Esophagus squamous epithelium (tissue), 5 donors: ENCODE measurements at regions not wholly inside any gene's neighbourhood (a gene's known extent, or its start where the extent isn't known, plus 50 kb on each side); places are given as distances from the start of the nearest gene placed in this dataset.
"Not testable (repeated sequence)": the region's sequence is repeated elsewhere in the genome, so short reads cannot be mapped to it uniquely, and the experiment has no call there.

ENCODE experiments used
- DNase-seq: peaks from one replicate; lab custom pipeline; 2025; lab: John Stamatoyannopoulos, UW
- H3K27ac ChIP-seq, 4 donors: fragments of 200-600 bp; sonication (generic); one replicate each; pipeline ENCODE4 v1.5.1; 2016 to 2019; ENCODE audit warnings: mild to moderate bottlenecking in 1 of 4
- H3K27me3 ChIP-seq, 4 donors: fragments of 200-600 bp; sonication (generic); 1 replicate in 3 of 4; 2 replicates in 1 of 4; pipeline versions ENCODE4 v1.5.1 to v1.6.0; 2017 to 2021; ENCODE audit warnings: antibody characterized with exemption in 1 of 4
- H3K36me3 ChIP-seq, 3 donors: fragments of 200-600 bp; sonication (generic); one replicate each; pipeline ENCODE4 v1.5.1; 2016 to 2019
- H3K4me1 ChIP-seq, 3 donors: fragments of 200-600 bp; sonication (generic); one replicate each; pipeline ENCODE4 v1.5.1; 2017 to 2019
- H3K4me3 ChIP-seq, 4 donors: fragments of 200-600 bp; sonication (generic); 1 replicate in 3 of 4; 2 replicates in 1 of 4; pipeline ENCODE4 v1.5.1; 2016 to 2019; ENCODE audit warnings: mild to moderate bottlenecking in 2 of 4, moderate library complexity in 1 of 4
- H3K9me3 ChIP-seq, 3 donors: fragments of 200-600 bp; sonication (generic); one replicate each; pipeline ENCODE4 v1.5.1; 2016 to 2019
- POLR2A ChIP-seq, 4 donors: fragments of 450-650 bp; IDR thresholded peaks; one replicate each; pipeline ENCODE4 v1.6.1; 2017; ENCODE audit warnings: antibody characterized with exemption in 4 of 4, mild to moderate bottlenecking in 4 of 4, moderate library complexity in 3 of 4
- WGBS, 2 donors: methylation state at CpG; one replicate each; pipeline ENCODE4 v1.1.5; 2018; 5-methylcytosine and 5-hydroxymethylcytosine counted together
- intact Hi-C: fragments of 100-400 bp; cut with DNase I; formaldehyde crosslinking; loops from one replicate; pipeline ENCODE4 v1.15.0; 2022
- TF ChIP-seq, protein P1 (sequence below), 6 experiments: fragments of 450-650 bp in 4 of 6; fragments of 200-600 bp in 2 of 6; sonication (generic) in 2 of 6; IDR thresholded peaks; one replicate each; pipeline ENCODE4 v1.5.1; 2016 to 2019; ENCODE audit warnings: antibody characterized with exemption in 6 of 6, mild to moderate bottlenecking in 4 of 6, moderate library complexity in 4 of 6
- donor health status: DM: yes; HTN: yes; CAD: no.

DNA sequence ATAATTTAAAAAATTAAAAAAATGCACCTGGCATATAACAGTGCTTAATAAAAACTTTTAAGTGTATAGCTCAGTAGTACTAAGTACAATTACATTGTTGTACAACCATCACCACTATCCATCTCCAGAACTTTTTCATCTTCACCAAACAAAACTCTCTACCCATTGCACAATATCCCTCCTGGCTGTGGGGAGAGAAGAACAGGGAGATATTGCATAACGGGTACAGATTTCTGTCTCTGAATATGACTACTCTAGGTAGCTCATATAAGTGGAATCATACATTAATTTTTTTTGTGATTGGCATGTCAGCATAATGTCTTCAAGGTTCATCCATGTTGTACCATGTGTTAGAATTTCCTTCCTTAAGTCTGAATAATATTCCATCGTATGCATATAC, 91.0 kb upstream of the PLAAT1 start:
- no peaks in the 10 kb centered on the region for H3K36me3 ChIP-seq
- no peak overlapping the region for H3K4me3 ChIP-seq
- intact Hi-C loops, result no loop called here
- DNase-seq, result no peak
- H3K4me1 ChIP-seq, result no peaks in the 10 kb centered on the region
- H3K27me3 ChIP-seq, result peaks cover 0 to 10% (median 0%) of the 10 kb centered on the region in 4 donors
- TF ChIP-seq, protein P1, sequence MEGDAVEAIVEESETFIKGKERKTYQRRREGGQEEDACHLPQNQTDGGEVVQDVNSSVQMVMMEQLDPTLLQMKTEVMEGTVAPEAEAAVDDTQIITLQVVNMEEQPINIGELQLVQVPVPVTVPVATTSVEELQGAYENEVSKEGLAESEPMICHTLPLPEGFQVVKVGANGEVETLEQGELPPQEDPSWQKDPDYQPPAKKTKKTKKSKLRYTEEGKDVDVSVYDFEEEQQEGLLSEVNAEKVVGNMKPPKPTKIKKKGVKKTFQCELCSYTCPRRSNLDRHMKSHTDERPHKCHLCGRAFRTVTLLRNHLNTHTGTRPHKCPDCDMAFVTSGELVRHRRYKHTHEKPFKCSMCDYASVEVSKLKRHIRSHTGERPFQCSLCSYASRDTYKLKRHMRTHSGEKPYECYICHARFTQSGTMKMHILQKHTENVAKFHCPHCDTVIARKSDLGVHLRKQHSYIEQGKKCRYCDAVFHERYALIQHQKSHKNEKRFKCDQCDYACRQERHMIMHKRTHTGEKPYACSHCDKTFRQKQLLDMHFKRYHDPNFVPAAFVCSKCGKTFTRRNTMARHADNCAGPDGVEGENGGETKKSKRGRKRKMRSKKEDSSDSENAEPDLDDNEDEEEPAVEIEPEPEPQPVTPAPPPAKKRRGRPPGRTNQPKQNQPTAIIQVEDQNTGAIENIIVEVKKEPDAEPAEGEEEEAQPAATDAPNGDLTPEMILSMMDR (IDR thresholded peaks at IDR 0.05), result no peak
- no peaks in the 10 kb centered on the region for H3K9me3 ChIP-seq
- H3K27ac ChIP-seq, result no peak overlapping the region
- WGBS, 2 donors, result 65 to 80% methylated on average over 2 of the region's 2 CpGs

DNA sequence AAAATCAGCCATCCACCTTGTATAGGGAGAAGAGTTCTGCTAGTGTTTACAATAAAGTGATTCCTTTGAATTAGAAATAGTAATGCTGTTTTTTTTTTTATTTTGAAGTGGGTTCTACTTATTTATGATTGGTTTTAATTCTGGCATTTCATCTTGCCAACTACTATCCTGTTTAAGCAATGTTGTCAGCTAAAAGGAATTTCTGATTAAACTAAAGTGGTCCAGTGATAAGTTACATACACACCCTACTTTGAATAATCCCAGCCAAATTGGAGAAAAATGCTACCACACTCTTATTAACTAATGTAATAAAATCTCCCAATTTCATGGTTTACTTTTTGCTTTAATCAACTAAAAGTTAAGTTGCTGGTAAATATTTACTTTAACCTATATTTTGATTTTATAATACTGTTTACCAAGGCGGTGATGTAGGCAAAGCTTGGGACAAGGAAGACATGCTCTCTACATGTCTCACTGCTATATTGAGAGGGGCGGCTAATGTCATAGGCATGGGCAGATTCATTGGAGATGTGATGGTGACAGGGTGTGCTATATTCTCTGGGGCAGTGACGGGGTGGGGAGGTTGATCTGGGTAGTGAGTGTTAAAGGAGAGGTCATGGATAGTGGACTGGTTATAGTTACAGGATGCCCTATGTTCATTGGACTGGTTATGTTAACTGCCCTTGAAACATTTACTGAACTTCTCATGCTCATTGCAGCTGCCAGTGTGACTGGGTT, 85.8 kb upstream of the PLAAT1 start:
- H3K4me3 ChIP-seq, DNase-seq, H3K36me3 ChIP-seq, H3K9me3 ChIP-seq, H3K27me3 ChIP-seq, intact Hi-C loops, H3K4me1 ChIP-seq, H3K27ac ChIP-seq: not testable (repeated sequence)
- WGBS, 2 donors, result 87 to 89% methylated on average over 3 of the region's 3 CpGs

DNA sequence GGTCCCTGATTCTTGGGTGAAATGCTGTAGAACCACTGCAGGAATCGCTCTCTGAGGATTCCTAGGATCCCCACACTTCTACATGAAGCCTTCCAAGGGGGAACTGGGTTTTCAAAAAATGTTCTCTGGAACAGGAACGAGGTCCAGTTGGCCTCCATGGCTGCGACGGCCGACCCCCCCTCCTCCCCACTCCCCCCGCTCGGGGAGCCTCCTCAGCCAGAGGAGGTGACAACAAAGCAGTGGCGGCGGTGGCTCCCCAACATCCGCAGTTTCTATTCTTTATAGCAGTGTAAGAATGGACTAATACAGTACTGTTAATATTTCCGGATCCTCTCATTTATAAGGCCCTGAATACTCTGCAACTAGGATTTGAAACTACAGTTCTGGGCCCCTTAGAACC, 84.0 kb upstream of the PLAAT1 start:
- no peaks in the 10 kb centered on the region for H3K36me3 ChIP-seq

DNA sequence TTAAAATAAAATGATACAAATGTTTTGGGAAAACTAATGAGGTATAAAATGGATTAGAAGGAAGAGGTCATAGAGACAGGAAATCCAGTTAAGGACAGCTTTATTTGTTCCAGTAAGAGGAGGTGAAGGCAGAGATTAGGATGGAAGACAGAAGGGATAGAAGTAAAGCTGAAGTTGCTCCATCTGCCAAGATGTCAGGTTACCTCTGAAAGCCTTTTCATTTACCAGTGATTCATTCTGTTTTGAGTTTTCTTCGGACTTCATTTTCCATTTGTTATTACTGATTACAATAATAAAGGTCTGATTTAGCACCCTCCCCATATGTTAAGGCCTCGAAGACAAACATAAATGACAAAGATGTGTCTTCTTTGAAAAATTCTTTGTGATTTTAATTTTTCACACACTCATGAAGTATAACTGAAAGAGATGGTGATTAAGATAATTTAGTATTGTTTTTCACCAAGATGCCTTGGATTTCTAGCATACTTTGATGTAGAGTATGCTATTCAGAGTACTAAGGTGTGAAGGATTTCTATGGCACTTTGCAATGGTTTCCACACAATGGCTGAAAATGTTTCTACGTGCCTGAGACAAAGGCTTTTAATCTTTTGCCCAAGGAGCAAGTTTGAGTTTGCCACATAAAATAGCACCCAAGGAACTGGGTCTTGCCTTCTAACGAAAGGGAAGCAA, 75.4 kb upstream of the PLAAT1 start:
- no peak overlapping the region for H3K27ac ChIP-seq
- WGBS, 2 donors, result 33 to 51% methylated on average over 4 of the region's 4 CpGs
- H3K27me3 ChIP-seq, result peaks cover 0 to 15% (median 0%) of the 10 kb centered on the region in 4 donors
- TF ChIP-seq, protein P1 (IDR thresholded peaks at IDR 0.05), result no peak
- TF ChIP-seq POLR2A (IDR thresholded peaks at IDR 0.05), result no peak
- H3K36me3 ChIP-seq, result no peaks in the 10 kb centered on the region
- no peak for DNase-seq
- no peaks in the 10 kb centered on the region for H3K4me1 ChIP-seq
- no peaks in the 10 kb centered on the region for H3K9me3 ChIP-seq
- intact Hi-C loops, result no loop called here
- no peak overlapping the region for H3K4me3 ChIP-seq

More for the DNA sequence above, 84.0 kb upstream of the PLAAT1 start:
- no peak overlapping the region for H3K27ac ChIP-seq
- H3K4me3 ChIP-seq, result no peak overlapping the region
- no peak for DNase-seq
- no peaks in the 10 kb centered on the region for H3K4me1 ChIP-seq
- WGBS, 2 donors, result 76 to 91% methylated on average over 5 to 10 of the region's 11 CpGs
- intact Hi-C loops, result no loop called here
- TF ChIP-seq POLR2A (IDR thresholded peaks at IDR 0.05), result no peak
- TF ChIP-seq, protein P1 (IDR thresholded peaks at IDR 0.05), result no peak
- no peaks in the 10 kb centered on the region for H3K27me3 ChIP-seq
- H3K9me3 ChIP-seq, result no peaks in the 10 kb centered on the region

DNA sequence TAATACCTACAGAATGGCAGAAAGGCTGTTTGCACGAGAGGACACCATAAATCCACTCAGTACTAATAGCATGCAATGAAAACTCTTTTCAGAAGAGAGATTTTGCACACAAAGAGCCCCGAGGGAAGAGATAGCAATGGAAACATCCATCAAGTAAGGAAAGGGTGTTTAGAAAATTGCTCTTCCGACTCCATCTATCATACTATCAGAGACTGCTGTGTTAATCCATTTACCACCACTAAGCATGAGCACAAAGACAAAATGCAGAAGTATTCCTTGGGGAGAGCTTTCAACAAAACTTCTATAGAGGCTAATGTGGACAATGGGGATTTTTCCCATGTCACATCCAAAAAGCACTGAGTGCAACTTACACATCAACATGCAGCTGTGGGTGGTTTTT, 72.1 kb upstream of the PLAAT1 start:
- WGBS, 2 donors, result 25 to 35% methylated on average over 3 of the region's 3 CpGs

More for the DNA sequence above, 72.1 kb upstream of the PLAAT1 start:
- intact Hi-C loops, result no loop called here
- no peaks in the 10 kb centered on the region for H3K36me3 ChIP-seq
- no peak for DNase-seq
- TF ChIP-seq POLR2A (IDR thresholded peaks at IDR 0.05), result no peak
- TF ChIP-seq, protein P1 (IDR thresholded peaks at IDR 0.05), result no peak
- H3K4me1 ChIP-seq, result no peaks in the 10 kb centered on the region
- peaks cover 0 to 15% (median 0%) of the 10 kb centered on the region in 4 donors for H3K27me3 ChIP-seq
- no peak overlapping the region for H3K27ac ChIP-seq
- H3K9me3 ChIP-seq, result no peaks in the 10 kb centered on the region
- no peak overlapping the region for H3K4me3 ChIP-seq
